ENCODE measurements at regions not wholly inside any gene's neighbourhood (a gene's known extent, or its start where the extent isn't known, plus 50 kb on each side); places are given as distances from the start of the nearest gene placed in this dataset.

GRCh38 chr3:111331306-111331705, 210.7 kb upstream of the CD96 start:
- Mint-ChIP-seq H3K36me3 (ENCODE audit: unreplicated experiment) (no peaks in the 10 kb centered on the region), H3K4me3 (ENCODE audit: unreplicated experiment) (no peak overlapping the region), H3K27me3 (ENCODE audit: unreplicated experiment) (no peaks in the 10 kb centered on the region), H3K27ac (ENCODE audit: unreplicated experiment) (no peak overlapping the region), H3K4me1 (ENCODE audit: unreplicated experiment) (peaks cover 11% of the 10 kb centered on the region), H3K9me3 (ENCODE audit: unreplicated experiment) (peaks cover 7% of the 10 kb centered on the region)
- no peak for TF ChIP-seq CTCF (IDR thresholded peaks at IDR 0.05)
- no peak for DNase-seq (ENCODE audit: extremely low spot score, unreplicated experiment)

GRCh38 chr3:111331912-111332311, 210.1 kb upstream of the CD96 start:
- Mint-ChIP-seq H3K4me1 (ENCODE audit: unreplicated experiment) (peaks cover 11% of the 10 kb centered on the region), H3K9me3 (ENCODE audit: unreplicated experiment) (peaks cover 5% of the 10 kb centered on the region), H3K27ac (ENCODE audit: unreplicated experiment) (no peak overlapping the region), H3K4me3 (ENCODE audit: unreplicated experiment) (no peak overlapping the region), H3K36me3 (ENCODE audit: unreplicated experiment) (no peaks in the 10 kb centered on the region), H3K27me3 (ENCODE audit: unreplicated experiment) (no peaks in the 10 kb centered on the region)
- TF ChIP-seq CTCF (IDR thresholded peaks at IDR 0.05): no peak
- DNase-seq (ENCODE audit: extremely low spot score, unreplicated experiment): no peak

- peaks cover 11% of the 10 kb centered on the region for H3K4me1 Mint-ChIP-seq (ENCODE audit: unreplicated experiment)
- DNase-seq (ENCODE audit: extremely low spot score, unreplicated experiment): no peak
- no peaks in the 10 kb centered on the region for H3K36me3 Mint-ChIP-seq (ENCODE audit: unreplicated experiment)
- no peaks in the 10 kb centered on the region for H3K27me3 Mint-ChIP-seq (ENCODE audit: unreplicated experiment)
- H3K4me3 Mint-ChIP-seq (ENCODE audit: unreplicated experiment): no peak overlapping the region
- H3K9me3 Mint-ChIP-seq (ENCODE audit: unreplicated experiment): peaks cover 5% of the 10 kb centered on the region
- H3K27ac Mint-ChIP-seq (ENCODE audit: unreplicated experiment): no peak overlapping the region
- TF ChIP-seq CTCF (IDR thresholded peaks at IDR 0.05): no peak
These were observed 209.4 kb upstream of the CD96 start for GRCh38 chr3:111332488-111333080.

GRCh38 chr3:111333642-111334041, 208.4 kb upstream of the CD96 start:
- DNase-seq (ENCODE audit: extremely low spot score, unreplicated experiment): no peak
- no peak overlapping the region for H3K4me3 Mint-ChIP-seq (ENCODE audit: unreplicated experiment)

More at GRCh38 chr3:111333642-111334041, 208.4 kb upstream of the CD96 start:
- no peak overlapping the region for H3K27ac Mint-ChIP-seq (ENCODE audit: unreplicated experiment)
- no peaks in the 10 kb centered on the region for H3K27me3 Mint-ChIP-seq (ENCODE audit: unreplicated experiment)
- H3K9me3 Mint-ChIP-seq (ENCODE audit: unreplicated experiment): peaks cover 5% of the 10 kb centered on the region
- peaks cover 19% of the 10 kb centered on the region for H3K4me1 Mint-ChIP-seq (ENCODE audit: unreplicated experiment)
- H3K36me3 Mint-ChIP-seq (ENCODE audit: unreplicated experiment): no peaks in the 10 kb centered on the region
- no peak for TF ChIP-seq CTCF (IDR thresholded peaks at IDR 0.05)
